ENCODE measurements at regions not wholly inside any gene's neighbourhood (a gene's known extent, or its start where the extent isn't known, plus 50 kb on each side); places are given as distances from the start of the nearest gene placed in this dataset.

- no peak for DNase-seq
Measured at GRCh38 chr4:62865261-62865660, 1544.0 kb downstream of the TECRL start.

DNA sequence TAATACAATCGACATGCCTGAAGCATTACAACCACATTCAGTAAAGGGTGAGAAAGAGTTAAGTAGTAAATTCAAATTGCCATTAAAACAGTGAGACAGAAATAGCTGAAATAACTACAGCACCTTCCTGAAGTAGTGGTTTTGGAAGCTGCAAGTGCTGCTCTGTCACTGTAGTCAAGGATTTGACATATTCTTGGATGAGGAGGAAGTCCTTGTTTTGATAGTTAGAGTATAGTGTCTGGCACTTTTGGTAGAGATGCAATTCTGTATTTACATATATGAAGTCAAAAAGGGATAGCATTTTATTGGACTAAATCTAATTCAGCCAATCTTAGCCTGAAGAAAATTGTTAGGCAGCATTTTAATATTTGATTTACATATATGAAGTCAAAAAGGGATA lies 1559.6 kb downstream of the TECRL start:
- no peak for DNase-seq

DNA sequence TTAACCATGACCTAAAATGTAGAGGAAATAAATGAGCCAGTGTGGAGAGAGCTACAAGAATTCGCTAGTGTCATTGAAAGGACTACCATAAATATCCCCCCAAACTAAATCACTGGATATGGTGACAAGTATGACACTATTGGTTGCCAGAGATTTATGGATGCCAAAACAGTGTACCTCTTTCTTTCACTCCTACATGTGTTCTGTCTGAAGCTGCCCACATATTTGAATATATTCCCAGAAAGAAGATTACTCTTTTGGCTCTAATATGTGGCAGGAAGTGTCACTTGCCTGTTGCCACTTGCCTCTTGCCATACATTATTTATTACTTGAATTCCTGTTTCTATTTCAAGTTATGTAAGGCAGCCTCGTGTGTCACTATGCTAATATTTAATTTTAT lies 1573.6 kb downstream of the TECRL start:
- no peak for DNase-seq

- no peak for DNase-seq
Measured at GRCh38 chr4:62822306-62822705, 1586.9 kb downstream of the TECRL start.

GRCh38 chr4:62816566-62816965 lies 1592.7 kb downstream of the TECRL start:
- no peak for DNase-seq

DNA sequence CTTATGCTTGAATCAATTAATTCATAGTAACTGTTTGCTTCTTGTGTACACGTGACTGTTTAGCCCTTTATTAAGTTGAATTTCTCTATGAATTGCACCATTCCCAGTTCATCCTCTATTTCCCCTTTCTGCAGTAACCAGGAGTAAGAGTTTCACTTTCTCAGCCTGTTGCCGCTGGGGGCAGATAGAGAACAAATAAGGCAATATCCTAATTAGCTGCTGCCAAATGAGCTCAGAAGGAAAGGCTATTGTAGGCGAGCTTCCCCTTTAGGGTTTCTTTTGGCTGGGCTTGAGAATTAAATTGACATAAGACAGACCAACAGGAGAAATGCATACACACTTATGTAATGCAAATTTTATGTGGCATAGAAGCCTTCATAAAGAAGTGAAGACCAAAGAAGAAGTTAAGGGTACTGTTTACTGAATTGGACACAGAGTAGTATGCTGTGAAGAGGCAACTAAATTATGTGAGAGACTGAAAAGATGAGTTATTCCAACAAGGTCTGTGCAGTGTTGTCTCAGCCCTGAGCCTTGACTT lies 1594.7 kb downstream of the TECRL start:
- DNase-seq: no peak

GRCh38 chr4:62806816-62807215 lies 1602.4 kb downstream of the TECRL start:
- no peak for DNase-seq

- DNase-seq: no peak
Measured at GRCh38 chr4:62804075-62804474, 1603.9 kb downstream of the ADGRL3 start.

GRCh38 chr4:62797221-62797620 lies 1597.1 kb downstream of the ADGRL3 start:
- no peak for DNase-seq

DNA sequence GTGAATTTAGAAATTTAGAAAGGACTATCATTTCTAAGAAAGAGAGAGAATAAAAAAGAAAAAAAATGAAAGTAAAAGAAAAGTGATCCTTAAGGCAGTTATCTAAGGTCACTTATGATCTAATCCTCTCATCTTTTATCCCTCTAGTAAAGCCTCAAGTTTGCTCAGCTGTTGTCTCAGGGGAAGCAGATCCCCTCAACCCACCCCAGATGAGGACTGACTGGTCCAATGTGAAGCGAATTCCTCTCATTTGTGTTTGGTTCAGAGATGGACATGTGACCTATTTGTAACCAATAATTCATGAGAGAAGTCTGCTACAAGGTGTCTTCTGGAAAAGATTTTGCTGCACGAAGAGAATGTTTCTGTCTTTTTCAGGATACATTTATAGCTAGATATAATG lies 1591.3 kb downstream of the ADGRL3 start:
- DNase-seq: no peak

GRCh38 chr4:62771983-62772557 lies 1571.9 kb downstream of the ADGRL3 start:
- no peak for DNase-seq

GRCh38 chr4:62740296-62740695 lies 1540.2 kb downstream of the ADGRL3 start:
- no peak for DNase-seq

DNA sequence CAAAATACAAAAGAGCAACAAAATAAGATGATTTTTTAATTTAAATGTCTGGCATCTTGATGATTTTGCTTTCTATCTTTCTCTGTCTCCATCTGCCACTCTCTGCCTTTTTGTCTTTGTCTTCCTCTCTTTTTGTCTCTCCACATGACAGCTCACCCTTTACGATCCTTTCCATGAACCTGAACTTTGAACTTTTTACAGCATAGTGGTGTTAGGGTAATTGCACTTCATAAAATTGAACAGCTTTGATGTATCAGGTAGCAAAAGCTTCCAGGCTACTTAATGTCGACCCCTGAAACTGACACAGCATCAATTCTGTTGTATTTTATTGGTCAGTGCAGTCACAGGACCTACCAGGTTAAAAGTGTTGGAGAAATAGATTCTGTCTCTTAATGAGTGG lies 1517.0 kb downstream of the ADGRL3 start:
- no peak for DNase-seq

- DNase-seq: no peak
Measured at GRCh38 chr4:62711575-62711974, 1511.4 kb downstream of the ADGRL3 start.

DNA sequence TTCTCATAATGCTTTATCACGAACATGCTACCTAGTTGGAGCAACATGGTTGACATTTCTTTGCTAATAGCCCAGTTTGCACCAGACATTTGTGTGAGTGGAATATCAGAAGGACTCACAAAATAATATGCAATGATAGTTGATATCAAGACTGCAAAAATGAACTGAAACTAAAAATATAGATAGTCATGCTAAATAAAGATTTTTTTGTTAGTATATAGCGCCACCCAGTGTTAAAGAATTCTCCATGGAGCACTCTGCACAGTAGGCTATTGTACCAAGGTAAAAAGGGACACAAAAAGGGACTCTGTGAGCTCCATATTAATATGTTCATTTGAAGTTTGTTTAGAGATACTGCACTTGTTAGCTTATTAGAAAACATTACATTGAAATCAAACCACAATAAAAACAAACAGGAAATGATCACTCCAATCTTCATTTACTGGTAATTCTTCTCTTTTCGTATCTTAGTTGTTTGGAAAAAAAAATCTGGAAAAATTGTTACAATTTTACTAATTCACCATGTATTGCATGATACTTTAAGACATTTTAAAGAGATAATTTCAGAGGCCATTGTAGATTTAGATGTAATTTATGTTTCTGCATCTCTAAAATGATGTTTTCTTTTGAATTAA lies 1509.6 kb downstream of the ADGRL3 start:
- DNase-seq: no peak

DNA sequence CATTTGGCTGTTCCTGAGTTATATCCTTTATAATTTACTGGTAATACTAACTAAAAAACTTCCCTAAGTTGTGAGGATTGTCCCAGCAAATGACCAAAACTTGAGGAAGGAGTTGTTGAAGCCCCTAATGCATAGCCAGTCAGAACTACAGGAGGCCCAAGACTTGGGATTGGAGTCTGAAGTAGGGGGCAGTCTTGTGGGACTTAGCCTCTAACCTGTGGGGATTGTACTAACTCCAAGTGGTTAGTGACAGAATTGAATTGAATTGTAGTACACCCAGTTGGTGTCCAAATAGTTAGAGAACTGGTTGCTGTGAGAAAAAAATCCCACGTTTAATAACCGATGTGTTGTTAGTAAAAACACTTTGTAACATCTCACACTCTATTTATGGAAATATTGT lies 1506.3 kb downstream of the ADGRL3 start:
- no peak for DNase-seq

GRCh38 chr4:62683799-62684566 lies 1483.9 kb downstream of the ADGRL3 start:
- no peak for DNase-seq

GRCh38 chr4:62676962-62677361 lies 1476.8 kb downstream of the ADGRL3 start:
- DNase-seq: no peak

DNA sequence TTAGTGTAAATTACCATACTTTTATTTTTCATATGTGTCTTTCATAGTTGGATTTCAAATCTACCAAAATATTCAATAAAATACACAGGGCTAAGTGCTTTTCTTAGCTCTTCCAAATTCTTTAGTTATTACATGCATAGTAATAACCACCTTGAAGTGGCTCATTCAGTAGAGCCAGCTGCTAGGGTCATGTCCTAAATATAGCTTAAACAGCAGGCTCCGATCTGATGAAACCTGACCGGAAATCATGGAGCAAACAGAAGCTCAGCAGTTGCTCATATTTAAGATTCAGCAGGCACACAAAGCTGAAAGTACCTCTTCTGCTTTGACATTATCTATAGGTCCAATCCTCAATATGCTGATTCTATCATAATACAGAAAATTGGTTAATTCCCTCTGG lies 1470.4 kb downstream of the ADGRL3 start:
- no peak for DNase-seq

DNA sequence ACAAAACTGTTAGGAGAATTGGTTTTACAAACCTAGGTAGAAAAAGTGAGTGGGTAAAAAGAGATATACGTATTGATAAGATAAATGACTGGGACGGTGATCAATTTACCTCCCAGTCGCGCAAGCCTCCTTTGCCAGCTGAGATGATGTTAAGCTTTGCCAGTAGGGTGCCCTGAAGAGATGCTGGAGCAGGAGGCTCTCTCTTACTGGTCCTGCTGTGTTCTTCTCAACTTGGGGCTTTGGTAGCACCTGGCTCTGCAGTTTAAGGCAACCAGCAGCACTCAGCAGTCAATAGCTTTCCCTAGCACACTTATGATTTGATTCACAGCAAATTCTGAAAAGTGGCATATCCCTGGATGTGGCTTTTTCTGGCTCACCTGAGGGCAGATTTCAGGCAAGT lies 1461.7 kb downstream of the ADGRL3 start:
- no peak for DNase-seq

DNA sequence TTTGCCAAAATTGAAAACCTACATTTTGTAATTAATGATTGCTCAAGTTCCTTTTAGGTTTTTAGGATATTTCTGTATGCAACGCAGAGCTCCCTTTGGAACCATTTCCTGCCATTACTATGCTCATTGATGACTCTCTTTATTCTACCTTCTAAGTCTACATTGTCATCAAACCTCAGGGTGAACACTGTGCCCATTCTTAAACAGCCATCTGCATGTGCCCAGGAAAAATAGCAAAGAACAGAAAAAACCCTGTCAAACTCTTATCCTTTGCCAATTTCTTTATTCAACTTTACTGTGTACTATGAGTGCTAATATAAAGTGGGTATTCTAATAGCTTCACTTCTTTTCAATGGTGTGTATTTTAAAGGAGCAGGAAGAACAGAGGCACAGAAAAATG lies 1455.9 kb downstream of the ADGRL3 start:
- no peak for DNase-seq

DNA sequence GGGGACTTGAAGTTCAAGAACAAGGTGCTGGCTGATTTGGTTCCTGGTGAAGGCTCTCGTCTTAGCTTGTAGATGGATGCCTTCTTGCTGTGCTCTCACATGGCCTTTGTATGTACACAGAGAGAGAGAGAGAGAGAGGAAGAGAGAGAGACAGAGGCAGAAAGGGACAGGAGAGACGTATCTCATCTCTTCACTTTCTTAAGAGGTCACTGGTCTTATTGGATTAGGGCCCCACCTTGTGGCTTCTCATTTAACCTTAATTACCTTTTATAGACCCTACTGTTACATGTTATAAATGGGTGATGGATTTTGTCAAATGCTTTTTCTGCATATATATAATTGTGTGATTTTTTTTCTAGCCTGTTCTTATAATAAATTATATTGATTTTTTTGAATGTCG lies 1444.2 kb downstream of the ADGRL3 start:
- no peak for DNase-seq

DNA sequence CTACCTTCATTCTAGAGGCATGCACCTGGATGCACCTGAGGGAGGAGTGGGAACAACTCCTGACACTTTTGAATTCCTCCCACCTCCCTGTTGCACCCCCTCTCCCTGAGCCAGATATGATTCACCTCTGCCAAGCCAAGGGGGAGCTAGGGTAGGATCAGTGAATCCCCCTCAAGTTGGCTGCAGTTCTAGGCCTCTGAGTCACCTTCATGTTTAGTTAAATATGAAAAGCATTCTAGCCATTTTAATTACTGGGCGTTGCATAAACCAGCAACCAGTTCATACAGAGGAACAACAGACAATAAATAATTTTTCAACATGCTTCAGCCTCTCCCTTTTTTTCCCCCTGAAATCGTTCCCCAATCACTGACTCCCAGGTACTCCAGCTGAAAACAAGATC lies 1440.2 kb downstream of the ADGRL3 start:
- DNase-seq: no peak

GRCh38 chr4:62627671-62628070 lies 1427.5 kb downstream of the ADGRL3 start:
- no peak for DNase-seq

Measured in stimulated activated CD4-positive, alpha-beta T cell treated with anti-CD3 and anti-CD28 coated beads, Interleukin-15, amount 100 ng/mL, for 24 hours (primary cell).